ENCODE measurements at regions not wholly inside any gene's neighbourhood (a gene's known extent, or its start where the extent isn't known, plus 50 kb on each side); places are given as distances from the start of the nearest gene placed in this dataset.

- no peaks in the 10 kb centered on the region for H3K36me3 ChIP-seq
- no peaks in the 10 kb centered on the region for H3K27me3 ChIP-seq
- DNase-seq, result no peak
- no peak overlapping the region for H3K4me3 ChIP-seq
- no peaks in the 10 kb centered on the region for H3K9me3 ChIP-seq
These were observed 411.9 kb upstream of the PKN2 start for GRCh38 chr1:88272216-88272615.

GRCh38 chr1:88274431-88274830, 409.6 kb upstream of the PKN2 start:
- DNase-seq, result no peak
- H3K9me3 ChIP-seq, result no peaks in the 10 kb centered on the region
- H3K4me3 ChIP-seq, result no peak overlapping the region
- H3K36me3 ChIP-seq, result no peaks in the 10 kb centered on the region
- no peaks in the 10 kb centered on the region for H3K27me3 ChIP-seq

- no peak overlapping the region for H3K4me3 ChIP-seq
- H3K27me3 ChIP-seq, result no peaks in the 10 kb centered on the region
- DNase-seq, result no peak
- no peaks in the 10 kb centered on the region for H3K36me3 ChIP-seq
- no peaks in the 10 kb centered on the region for H3K9me3 ChIP-seq
These were observed 408.7 kb upstream of the PKN2 start for GRCh38 chr1:88275259-88275862.

GRCh38 chr1:88276163-88276562, 407.9 kb upstream of the PKN2 start:
- H3K4me3 ChIP-seq, result no peak overlapping the region
- DNase-seq, result no peak
- no peaks in the 10 kb centered on the region for H3K9me3 ChIP-seq
- H3K36me3 ChIP-seq, result no peaks in the 10 kb centered on the region
- no peaks in the 10 kb centered on the region for H3K27me3 ChIP-seq

- DNase-seq, result no peak
- H3K36me3 ChIP-seq, result no peaks in the 10 kb centered on the region
- no peak overlapping the region for H3K4me3 ChIP-seq
- H3K27me3 ChIP-seq, result no peaks in the 10 kb centered on the region
- H3K9me3 ChIP-seq, result no peaks in the 10 kb centered on the region
These were observed 400.0 kb upstream of the PKN2 start for GRCh38 chr1:88284066-88284465.

- Histone ChIP-seq H3K27me3 (no peaks in the 10 kb centered on the region), H3K36me3 (no peaks in the 10 kb centered on the region), H3K4me3 (no peak overlapping the region), H3K9me3 (no peaks in the 10 kb centered on the region)
- no peak for DNase-seq
These were observed 399.3 kb upstream of the PKN2 start for GRCh38 chr1:88284666-88285366.

- H3K9me3 ChIP-seq, result no peaks in the 10 kb centered on the region
- no peak overlapping the region for H3K4me3 ChIP-seq
- no peaks in the 10 kb centered on the region for H3K27me3 ChIP-seq
- DNase-seq, result no peak
- no peaks in the 10 kb centered on the region for H3K36me3 ChIP-seq
These were observed 397.4 kb upstream of the PKN2 start for GRCh38 chr1:88286716-88287115.

GRCh38 chr1:88288571-88288970, 395.5 kb upstream of the PKN2 start:
- H3K4me3 ChIP-seq, result no peak overlapping the region
- H3K27me3 ChIP-seq, result no peaks in the 10 kb centered on the region
- H3K9me3 ChIP-seq, result no peaks in the 10 kb centered on the region
- no peaks in the 10 kb centered on the region for H3K36me3 ChIP-seq
- no peak for DNase-seq

GRCh38 chr1:88289401-88290102, 394.5 kb upstream of the PKN2 start:
- Histone ChIP-seq H3K36me3 (no peaks in the 10 kb centered on the region), H3K4me3 (no peak overlapping the region), H3K9me3 (no peaks in the 10 kb centered on the region), H3K27me3 (no peaks in the 10 kb centered on the region)
- no peak for DNase-seq

GRCh38 chr1:88291611-88292354, 392.3 kb upstream of the PKN2 start:
- no peak for DNase-seq
- Histone ChIP-seq H3K36me3 (no peaks in the 10 kb centered on the region), H3K9me3 (no peaks in the 10 kb centered on the region), H3K27me3 (no peaks in the 10 kb centered on the region), H3K4me3 (no peak overlapping the region)

GRCh38 chr1:88293691-88294190, 390.3 kb upstream of the PKN2 start:
- Histone ChIP-seq H3K27me3 (no peaks in the 10 kb centered on the region), H3K9me3 (no peaks in the 10 kb centered on the region), H3K4me3 (no peak overlapping the region), H3K36me3 (no peaks in the 10 kb centered on the region)
- no peak for DNase-seq

GRCh38 chr1:88296227-88296626, 387.8 kb upstream of the PKN2 start:
- Histone ChIP-seq H3K27me3 (no peaks in the 10 kb centered on the region), H3K4me3 (no peak overlapping the region), H3K9me3 (no peaks in the 10 kb centered on the region), H3K36me3 (no peaks in the 10 kb centered on the region)
- no peak for DNase-seq

GRCh38 chr1:88296642-88297041, 387.4 kb upstream of the PKN2 start:
- H3K36me3 ChIP-seq, result no peaks in the 10 kb centered on the region
- no peak overlapping the region for H3K4me3 ChIP-seq
- DNase-seq, result no peak
- H3K9me3 ChIP-seq, result no peaks in the 10 kb centered on the region
- H3K27me3 ChIP-seq, result no peaks in the 10 kb centered on the region

GRCh38 chr1:88298506-88298905, 385.6 kb upstream of the PKN2 start:
- Histone ChIP-seq H3K27me3 (no peaks in the 10 kb centered on the region), H3K36me3 (no peaks in the 10 kb centered on the region), H3K4me3 (no peak overlapping the region), H3K9me3 (no peaks in the 10 kb centered on the region)
- no peak for DNase-seq

GRCh38 chr1:88300752-88301263, 383.3 kb upstream of the PKN2 start:
- no peaks in the 10 kb centered on the region for H3K36me3 ChIP-seq
- no peaks in the 10 kb centered on the region for H3K9me3 ChIP-seq
- no peaks in the 10 kb centered on the region for H3K27me3 ChIP-seq
- H3K4me3 ChIP-seq, result no peak overlapping the region
- DNase-seq, result no peak

GRCh38 chr1:88302843-88303486, 381.1 kb upstream of the PKN2 start:
- no peak overlapping the region for H3K4me3 ChIP-seq
- no peaks in the 10 kb centered on the region for H3K27me3 ChIP-seq
- H3K9me3 ChIP-seq, result no peaks in the 10 kb centered on the region
- no peak for DNase-seq
- no peaks in the 10 kb centered on the region for H3K36me3 ChIP-seq
